SK-N-SH (cell line): ENCODE measurements at regions not wholly inside any gene's neighbourhood (a gene's known extent, or its start where the extent isn't known, plus 50 kb on each side); places are given as distances from the start of the nearest gene placed in this dataset.

Experiments used
- CTCF ChIP-seq: fragments of 200-600 bp; sonication (generic); IDR thresholded peaks from 2 replicates; pipeline ENCODE4 v1.6.1; 2017; ENCODE audit warnings: antibody characterized with exemption, mild to moderate bottlenecking, moderate library complexity
- EP300 ChIP-seq, 2 experiments: IDR thresholded peaks; 2 replicates each; pipeline versions ENCODE4 v1.4.0 to v1.6.1; 2012; ENCODE audit warnings: borderline replicate concordance in 1 of 2, low read depth in 1 of 2, low read length in 1 of 2
- FOXJ3 ChIP-seq: sonication (generic); formaldehyde crosslinking; IDR thresholded peaks from 2 replicates; pipeline ENCODE4 v1.5.1; 2020; ENCODE audit warnings: mild to moderate bottlenecking, missing genetic modification reagents
- GATA2 ChIP-seq: sonication (generic); formaldehyde crosslinking; IDR thresholded peaks from 2 replicates; pipeline ENCODE4 v1.5.0; 2020; ENCODE audit warnings: mild to moderate bottlenecking, missing genetic modification reagents
- JUND ChIP-seq: IDR thresholded peaks from 2 replicates; pipeline ENCODE4 v1.4.0; 2012
- POLR2AphosphoS5 ChIP-seq: IDR thresholded peaks from 2 replicates; pipeline ENCODE4 v1.6.1; 2012; ENCODE audit warnings: low read depth, low read length
- REST ChIP-seq: IDR thresholded peaks from 2 replicates; pipeline ENCODE4 v1.6.1; 2012; ENCODE audit warnings: mild to moderate bottlenecking, low read depth, low read length, moderate library complexity
- RXRA ChIP-seq: IDR thresholded peaks from 2 replicates; pipeline ENCODE4 v1.4.0; 2012; ENCODE audit warnings: low read depth, mild to moderate bottlenecking, borderline replicate concordance
- SMC3 ChIP-seq: IDR thresholded peaks from 2 replicates; pipeline ENCODE4 v1.6.1; 2012; ENCODE audit warnings: low read depth, low read length, improper control_type of control experiment
- TCF12 ChIP-seq: IDR thresholded peaks from 2 replicates; pipeline ENCODE4 v1.4.0; 2012
- TEAD4 ChIP-seq: IDR thresholded peaks from 2 replicates; pipeline ENCODE4 v1.4.0; 2012; ENCODE audit warnings: mild to moderate bottlenecking, borderline replicate concordance; ENCODE audit not compliant: insufficient read depth
- TF ChIP-seq, protein P1 (sequence below): fragments of 150-350 bp; IDR thresholded peaks from 2 replicates; pipeline ENCODE4 v1.6.1; 2017; ENCODE audit warnings: antibody characterized with exemption, low read length, low read depth, borderline replicate concordance
- TF ChIP-seq, protein P2 (sequence below): fragments of 150-350 bp; IDR thresholded peaks from 2 replicates; pipeline ENCODE4 v1.6.1; 2016; ENCODE audit warnings: mild to moderate bottlenecking, low read depth, low read length

DNA sequence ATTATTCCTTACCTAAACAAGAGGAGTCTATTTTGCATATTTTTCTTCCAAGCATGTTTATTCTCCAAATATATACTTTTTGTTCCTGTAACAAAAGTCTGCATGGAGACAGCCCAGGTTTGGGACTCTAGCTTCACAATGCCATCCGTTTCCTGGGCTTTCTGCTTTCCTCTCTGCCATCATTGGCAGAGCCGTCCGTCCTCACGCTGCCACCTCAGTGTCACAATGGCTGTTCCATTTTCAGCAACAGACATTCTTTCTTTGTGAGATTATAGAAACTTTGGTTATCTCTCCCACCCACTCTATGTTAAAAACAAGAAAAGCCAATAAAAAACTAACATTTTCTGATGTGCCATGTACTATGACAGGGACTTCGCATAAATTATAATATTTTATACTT lies 825.2 kb downstream of the REEP3 start:
- TF ChIP-seq REST, result no peak
- TF ChIP-seq TCF12, result no peak
- TF ChIP-seq CTCF, result no peak
- no peak for TF ChIP-seq TEAD4
- TF ChIP-seq JUND, result no peak
- no peak for TF ChIP-seq FOXJ3 (CRISPR knock-in tag)
- TF ChIP-seq, protein P1, sequence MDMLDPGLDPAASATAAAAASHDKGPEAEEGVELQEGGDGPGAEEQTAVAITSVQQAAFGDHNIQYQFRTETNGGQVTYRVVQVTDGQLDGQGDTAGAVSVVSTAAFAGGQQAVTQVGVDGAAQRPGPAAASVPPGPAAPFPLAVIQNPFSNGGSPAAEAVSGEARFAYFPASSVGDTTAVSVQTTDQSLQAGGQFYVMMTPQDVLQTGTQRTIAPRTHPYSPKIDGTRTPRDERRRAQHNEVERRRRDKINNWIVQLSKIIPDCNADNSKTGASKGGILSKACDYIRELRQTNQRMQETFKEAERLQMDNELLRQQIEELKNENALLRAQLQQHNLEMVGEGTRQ, result no peak
- no peak for TF ChIP-seq POLR2AphosphoS5
- no peak for TF ChIP-seq SMC3
- no peak for TF ChIP-seq EP300 (IDR thresholded peaks at IDR 0.05; ENCODE audit: borderline replicate concordance in 1 of 2, low read depth in 1 of 2, low read length in 1 of 2)
- TF ChIP-seq GATA2 (CRISPR knock-in tag), result no peak
- no peak for TF ChIP-seq RXRA
- TF ChIP-seq, protein P2, sequence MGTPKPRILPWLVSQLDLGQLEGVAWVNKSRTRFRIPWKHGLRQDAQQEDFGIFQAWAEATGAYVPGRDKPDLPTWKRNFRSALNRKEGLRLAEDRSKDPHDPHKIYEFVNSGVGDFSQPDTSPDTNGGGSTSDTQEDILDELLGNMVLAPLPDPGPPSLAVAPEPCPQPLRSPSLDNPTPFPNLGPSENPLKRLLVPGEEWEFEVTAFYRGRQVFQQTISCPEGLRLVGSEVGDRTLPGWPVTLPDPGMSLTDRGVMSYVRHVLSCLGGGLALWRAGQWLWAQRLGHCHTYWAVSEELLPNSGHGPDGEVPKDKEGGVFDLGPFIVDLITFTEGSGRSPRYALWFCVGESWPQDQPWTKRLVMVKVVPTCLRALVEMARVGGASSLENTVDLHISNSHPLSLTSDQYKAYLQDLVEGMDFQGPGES, result no peak
